Gastrocnemius medialis (tissue), 4 donors: ENCODE measurements at regions not wholly inside any gene's neighbourhood (a gene's known extent, or its start where the extent isn't known, plus 50 kb on each side); places are given as distances from the start of the nearest gene placed in this dataset.

Source experiments
- CTCF ChIP-seq, 5 experiments: fragments of 450-650 bp in 3 of 5; fragments of 200-600 bp in 2 of 5; sonication (generic) in 2 of 5; IDR thresholded peaks in 4 of 5; conservative IDR thresholded peaks in 1 of 5; 1 replicate in 4 of 5; 2 replicates in 1 of 5; pipeline ENCODE4 v1.5.1; 2016 to 2019; ENCODE audit warnings: antibody characterized with exemption in 5 of 5, mild to moderate bottlenecking in 3 of 5, moderate library complexity in 3 of 5
- POLR2A ChIP-seq, 2 donors: fragments of 450-650 bp; IDR thresholded peaks; one replicate each; pipeline ENCODE4 v1.6.1; 2017; ENCODE audit warnings: antibody characterized with exemption in 2 of 2, mild to moderate bottlenecking in 2 of 2, moderate library complexity in 2 of 2

GRCh38 chr21:41059871-41060270 lies 108.1 kb upstream of the BACE2 start:
- TF ChIP-seq CTCF (IDR thresholded peaks at IDR 0.05 in 4 of 5, conservative IDR thresholded peaks at IDR 0.05 in 1 of 5) = no peak
- no peak for TF ChIP-seq POLR2A (IDR thresholded peaks at IDR 0.05)
